ENCODE measurements at regions not wholly inside any gene's neighbourhood (a gene's known extent, or its start where the extent isn't known, plus 50 kb on each side); places are given as distances from the start of the nearest gene placed in this dataset.
A peak's percentile ranks its signal among the peaks of the same experiment; 100 is the strongest.

- Mint-ChIP-seq H3K4me3 (no peak overlapping the region), H3K27ac (no peak overlapping the region), H3K9me3 (peaks cover 6% of the 10 kb centered on the region), H3K27me3 (no peaks in the 10 kb centered on the region), H3K4me1 (no peaks in the 10 kb centered on the region), H3K36me3 (no peaks in the 10 kb centered on the region)
- no peak for ATAC-seq
Measured at GRCh38 chr13:104163866-104164630, 1097.8 kb upstream of the SLC10A2 start.

- Mint-ChIP-seq H3K27ac (no peak overlapping the region), H3K4me3 (no peak overlapping the region), H3K27me3 (no peaks in the 10 kb centered on the region), H3K4me1 (no peaks in the 10 kb centered on the region), H3K9me3 (peaks cover 6% of the 10 kb centered on the region), H3K36me3 (no peaks in the 10 kb centered on the region)
- ATAC-seq, result no peak
Measured at GRCh38 chr13:104160536-104160935, 1094.3 kb upstream of the SLC10A2 start.

DNA sequence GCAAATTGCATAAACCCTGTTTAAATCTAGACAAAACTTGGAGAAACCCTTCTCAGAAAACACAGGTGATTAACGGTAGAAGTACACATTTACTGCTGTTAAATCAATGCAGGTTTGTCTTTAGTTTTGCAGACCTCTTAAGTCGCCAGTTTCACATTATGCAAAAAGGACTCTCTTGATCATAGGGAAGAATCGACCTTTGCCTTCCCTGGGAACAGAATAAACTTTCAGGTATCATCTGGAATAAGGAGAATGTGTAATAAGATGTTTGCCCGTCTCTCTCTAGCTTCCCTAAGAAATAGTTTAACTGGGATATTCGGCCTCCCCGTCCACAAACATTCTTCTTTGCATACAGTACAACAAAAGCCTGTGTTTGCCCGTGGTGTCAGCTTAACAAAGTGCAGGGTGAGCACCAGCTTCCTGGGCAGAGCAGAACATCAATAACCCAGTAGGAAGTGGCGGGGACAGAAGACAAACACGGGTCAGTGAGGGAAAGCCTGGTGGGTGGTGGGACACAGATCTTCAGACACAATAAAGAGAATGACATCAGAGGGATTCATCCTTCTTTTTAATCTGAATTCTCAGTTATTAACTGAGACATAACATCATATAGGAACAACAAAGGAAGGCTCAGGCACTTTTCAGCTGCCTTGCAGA lies 1077.7 kb upstream of the SLC10A2 start:
- Mint-ChIP-seq H3K36me3 (no peaks in the 10 kb centered on the region), H3K27me3 (no peaks in the 10 kb centered on the region), H3K27ac (no peak overlapping the region), H3K4me1 (no peaks in the 10 kb centered on the region), H3K4me3 (no peak overlapping the region), H3K9me3 (peaks cover 5% of the 10 kb centered on the region)
- no peak for ATAC-seq

- H3K27ac Mint-ChIP-seq, result no peak overlapping the region
- H3K27me3 Mint-ChIP-seq, result no peaks in the 10 kb centered on the region
- H3K4me1 Mint-ChIP-seq, result no peaks in the 10 kb centered on the region
- H3K4me3 Mint-ChIP-seq, result no peak overlapping the region
- H3K9me3 Mint-ChIP-seq, result peaks cover 2% of the 10 kb centered on the region
- H3K36me3 Mint-ChIP-seq, result no peaks in the 10 kb centered on the region
- ATAC-seq, result no peak
Measured at GRCh38 chr13:104140552-104140951, 1074.3 kb upstream of the SLC10A2 start.

- Mint-ChIP-seq H3K27ac (no peak overlapping the region), H3K27me3 (no peaks in the 10 kb centered on the region), H3K4me3 (no peak overlapping the region), H3K4me1 (no peaks in the 10 kb centered on the region), H3K9me3 (peaks cover 3% of the 10 kb centered on the region), H3K36me3 (no peaks in the 10 kb centered on the region)
- ATAC-seq, result no peak
Measured at GRCh38 chr13:104137416-104137815, 1071.2 kb upstream of the SLC10A2 start.

DNA sequence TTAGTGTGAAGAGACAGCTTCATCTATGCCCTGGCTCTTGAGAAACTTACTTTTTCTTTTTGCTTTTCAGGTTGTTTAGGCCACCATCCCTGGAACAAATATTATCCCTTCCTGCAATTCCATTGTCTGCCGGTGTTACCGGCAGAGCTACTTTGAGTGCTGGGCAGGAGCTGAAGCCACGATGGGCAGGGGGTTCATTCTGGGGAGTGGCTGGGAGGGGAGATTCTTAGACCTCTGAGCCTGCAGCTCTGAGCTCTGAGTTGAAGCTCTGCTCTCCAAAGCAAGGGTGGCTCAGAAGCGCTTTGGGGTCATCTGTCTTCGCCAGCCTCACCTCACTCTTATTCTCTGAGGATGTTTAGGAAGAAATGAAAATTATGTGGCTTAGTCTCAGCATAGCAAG lies 1066.6 kb upstream of the SLC10A2 start:
- Mint-ChIP-seq H3K4me3 (no peak overlapping the region), H3K9me3 (peaks cover 3% of the 10 kb centered on the region), H3K4me1 (no peaks in the 10 kb centered on the region), H3K36me3 (no peaks in the 10 kb centered on the region), H3K27ac (no peak overlapping the region), H3K27me3 (no peaks in the 10 kb centered on the region)
- ATAC-seq, result peak; percentile 54

GRCh38 chr13:104114101-104114500 lies 1047.9 kb upstream of the SLC10A2 start:
- Mint-ChIP-seq H3K4me1 (no peaks in the 10 kb centered on the region), H3K9me3 (peaks cover 3% of the 10 kb centered on the region), H3K4me3 (no peak overlapping the region), H3K36me3 (no peaks in the 10 kb centered on the region), H3K27ac (no peak overlapping the region), H3K27me3 (no peaks in the 10 kb centered on the region)
- ATAC-seq, result no peak

- no peak for ATAC-seq
- H3K27me3 Mint-ChIP-seq, result no peaks in the 10 kb centered on the region
- H3K4me3 Mint-ChIP-seq, result no peak overlapping the region
- peaks cover 8% of the 10 kb centered on the region for H3K9me3 Mint-ChIP-seq
- no peaks in the 10 kb centered on the region for H3K36me3 Mint-ChIP-seq
- no peaks in the 10 kb centered on the region for H3K4me1 Mint-ChIP-seq
- no peak overlapping the region for H3K27ac Mint-ChIP-seq
Measured at GRCh38 chr13:104111031-104111430, 1044.8 kb upstream of the SLC10A2 start.

DNA sequence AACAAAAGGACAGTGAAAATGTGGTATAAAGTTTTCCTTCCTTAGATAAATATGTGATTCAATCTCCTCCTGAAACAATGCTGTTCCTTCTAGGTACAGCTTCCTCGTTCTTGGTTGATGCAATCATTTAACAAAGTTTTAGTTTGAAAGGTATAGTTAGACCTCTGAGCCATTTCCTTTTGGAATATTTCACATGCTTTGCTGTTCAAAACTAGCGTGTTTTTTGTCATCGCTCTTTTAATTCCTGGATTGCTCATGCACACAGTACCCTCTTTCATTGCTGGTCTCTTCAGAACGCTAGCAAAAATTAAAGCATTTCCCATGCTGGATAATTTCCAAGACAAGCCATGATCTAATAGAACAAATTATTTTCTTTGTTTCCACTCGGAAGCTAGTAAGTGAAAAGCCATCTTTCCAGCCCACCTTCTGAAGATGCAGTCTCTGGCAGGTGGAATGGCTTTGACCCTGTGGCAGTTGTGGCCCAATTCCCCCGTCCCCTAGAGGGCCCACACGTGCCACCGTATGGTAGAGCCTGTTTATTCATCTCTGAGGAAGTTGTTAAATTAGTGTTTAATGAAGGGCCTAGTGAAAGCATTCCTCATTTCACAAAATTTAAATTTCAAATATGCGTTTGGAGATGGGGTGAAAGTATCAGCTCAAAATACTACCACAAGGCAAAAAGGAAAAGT lies 1040.6 kb upstream of the SLC10A2 start:
- no peak for ATAC-seq
- Mint-ChIP-seq H3K27me3 (no peaks in the 10 kb centered on the region), H3K27ac (no peak overlapping the region), H3K36me3 (no peaks in the 10 kb centered on the region), H3K9me3 (peaks cover 8% of the 10 kb centered on the region), H3K4me1 (no peaks in the 10 kb centered on the region), H3K4me3 (no peak overlapping the region)

DNA sequence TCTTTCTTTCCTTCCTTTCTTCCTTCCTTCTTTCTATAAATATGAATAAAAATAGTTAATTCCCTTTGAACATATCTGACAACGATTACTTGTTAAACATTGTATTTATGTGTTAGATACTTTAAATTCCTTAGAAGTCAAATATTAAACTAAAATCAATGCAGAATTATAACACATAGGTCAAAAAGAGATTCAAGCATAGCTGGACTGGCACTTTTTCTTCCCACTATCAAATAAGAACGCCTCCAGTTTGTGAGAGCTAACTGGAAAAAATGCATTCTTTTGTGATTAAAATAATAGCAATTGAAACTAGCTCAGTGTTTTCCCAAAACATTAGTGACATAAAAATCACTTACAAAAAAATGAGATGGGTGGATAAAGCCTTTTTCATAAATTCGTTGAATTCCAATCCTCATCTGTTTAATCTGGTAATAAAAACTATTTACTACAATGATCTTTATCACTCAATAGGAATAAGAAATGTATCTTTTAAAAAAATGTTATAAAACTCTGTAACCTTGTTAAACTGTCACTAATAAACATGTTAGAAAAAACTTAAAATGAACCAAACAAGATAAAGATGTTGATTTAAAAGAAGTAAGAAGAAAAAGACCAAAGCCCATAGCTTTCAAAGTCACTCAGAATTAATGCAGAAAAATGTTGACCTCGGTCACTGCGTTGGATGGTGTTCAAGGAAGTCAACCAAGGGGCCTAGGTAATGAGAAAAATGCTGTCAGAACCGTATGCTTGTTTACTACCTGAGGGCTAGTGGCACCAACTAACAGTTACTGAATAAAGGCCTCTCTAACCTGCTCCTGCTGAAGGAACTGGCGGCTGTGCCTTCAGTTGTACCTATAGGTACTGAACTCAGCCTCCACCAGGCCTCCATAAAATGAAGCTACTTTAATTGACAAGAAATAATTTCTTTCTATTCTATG lies 1039.5 kb upstream of the SLC10A2 start:
- H3K36me3 Mint-ChIP-seq, result no peaks in the 10 kb centered on the region
- ATAC-seq, result no peak
- no peak overlapping the region for H3K4me3 Mint-ChIP-seq
- H3K27me3 Mint-ChIP-seq, result no peaks in the 10 kb centered on the region
- H3K9me3 Mint-ChIP-seq, result peaks cover 8% of the 10 kb centered on the region
- H3K4me1 Mint-ChIP-seq, result no peaks in the 10 kb centered on the region
- no peak overlapping the region for H3K27ac Mint-ChIP-seq

DNA sequence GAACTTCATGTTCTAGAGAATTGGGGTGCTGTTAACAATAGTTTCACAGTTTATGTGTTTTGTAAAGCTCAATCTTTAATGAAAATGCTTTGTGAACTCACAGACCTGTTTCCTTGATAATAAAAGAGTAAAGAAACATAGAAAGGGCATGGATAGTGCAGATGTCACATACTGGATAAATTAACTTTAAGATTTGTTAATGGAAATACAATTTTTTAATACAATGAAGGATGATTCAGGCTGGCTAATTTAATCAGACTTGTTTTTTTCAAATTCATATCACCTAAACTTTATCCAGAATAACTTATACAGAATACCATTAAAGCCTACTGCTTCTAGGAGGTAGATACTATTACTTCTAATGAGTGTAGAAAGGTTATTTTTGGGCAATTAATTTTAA lies 1033.5 kb upstream of the SLC10A2 start:
- H3K36me3 Mint-ChIP-seq, result no peaks in the 10 kb centered on the region
- no peak for ATAC-seq
- no peaks in the 10 kb centered on the region for H3K4me1 Mint-ChIP-seq
- H3K4me3 Mint-ChIP-seq, result no peak overlapping the region
- no peaks in the 10 kb centered on the region for H3K27me3 Mint-ChIP-seq
- peaks cover 5% of the 10 kb centered on the region for H3K9me3 Mint-ChIP-seq
- H3K27ac Mint-ChIP-seq, result no peak overlapping the region

- H3K27me3 Mint-ChIP-seq, result no peaks in the 10 kb centered on the region
- no peaks in the 10 kb centered on the region for H3K36me3 Mint-ChIP-seq
- no peak overlapping the region for H3K27ac Mint-ChIP-seq
- H3K4me1 Mint-ChIP-seq, result no peaks in the 10 kb centered on the region
- H3K4me3 Mint-ChIP-seq, result no peak overlapping the region
- peaks cover 5% of the 10 kb centered on the region for H3K9me3 Mint-ChIP-seq
- ATAC-seq, result no peak
Measured at GRCh38 chr13:104098421-104098820, 1032.2 kb upstream of the SLC10A2 start.

DNA sequence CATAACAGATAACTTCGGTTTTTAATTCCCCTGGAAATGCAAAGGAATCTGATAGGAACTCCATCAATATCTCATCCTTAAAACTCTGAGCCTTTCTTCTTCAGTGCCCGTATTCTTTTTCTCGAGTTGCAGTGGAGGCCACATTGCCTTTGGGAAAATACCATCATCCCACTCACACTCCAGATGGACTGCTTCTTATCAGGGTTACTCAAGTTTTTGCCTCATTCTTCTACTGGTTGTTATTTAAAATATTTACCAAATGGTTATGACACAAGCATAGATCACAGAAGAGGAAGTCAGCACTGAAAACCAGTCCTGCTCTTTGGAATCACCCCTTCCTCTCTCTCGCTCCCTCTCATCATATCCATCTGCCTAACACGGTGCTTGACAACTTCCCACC lies 1020.5 kb upstream of the SLC10A2 start:
- no peak overlapping the region for H3K4me3 Mint-ChIP-seq
- ATAC-seq, result no peak
- no peaks in the 10 kb centered on the region for H3K36me3 Mint-ChIP-seq
- H3K27ac Mint-ChIP-seq, result no peak overlapping the region
- H3K4me1 Mint-ChIP-seq, result no peaks in the 10 kb centered on the region
- H3K27me3 Mint-ChIP-seq, result no peaks in the 10 kb centered on the region
- H3K9me3 Mint-ChIP-seq, result peaks cover 5% of the 10 kb centered on the region

DNA sequence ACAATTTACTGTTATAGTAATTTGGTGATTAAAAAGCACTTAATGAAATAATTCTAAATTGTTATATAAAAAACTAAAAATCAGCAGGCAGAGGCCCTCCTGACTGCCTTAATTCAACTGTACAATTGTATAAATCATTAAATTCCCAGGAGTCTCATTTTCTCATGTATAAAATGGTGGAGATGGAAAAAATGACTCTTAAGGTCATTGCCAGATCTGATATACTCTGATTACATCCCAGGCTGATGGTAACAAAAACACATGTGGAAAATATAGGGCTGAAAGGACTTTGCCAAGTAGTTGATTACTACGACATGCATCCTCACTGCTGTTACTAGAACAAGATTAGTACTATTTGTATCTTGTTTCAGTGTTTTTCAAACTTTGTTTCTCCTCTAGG lies 1020.0 kb upstream of the SLC10A2 start:
- H3K9me3 Mint-ChIP-seq, result peaks cover 5% of the 10 kb centered on the region
- H3K27me3 Mint-ChIP-seq, result no peaks in the 10 kb centered on the region
- no peaks in the 10 kb centered on the region for H3K36me3 Mint-ChIP-seq
- no peak overlapping the region for H3K27ac Mint-ChIP-seq
- H3K4me3 Mint-ChIP-seq, result no peak overlapping the region
- H3K4me1 Mint-ChIP-seq, result no peaks in the 10 kb centered on the region
- ATAC-seq, result no peak

DNA sequence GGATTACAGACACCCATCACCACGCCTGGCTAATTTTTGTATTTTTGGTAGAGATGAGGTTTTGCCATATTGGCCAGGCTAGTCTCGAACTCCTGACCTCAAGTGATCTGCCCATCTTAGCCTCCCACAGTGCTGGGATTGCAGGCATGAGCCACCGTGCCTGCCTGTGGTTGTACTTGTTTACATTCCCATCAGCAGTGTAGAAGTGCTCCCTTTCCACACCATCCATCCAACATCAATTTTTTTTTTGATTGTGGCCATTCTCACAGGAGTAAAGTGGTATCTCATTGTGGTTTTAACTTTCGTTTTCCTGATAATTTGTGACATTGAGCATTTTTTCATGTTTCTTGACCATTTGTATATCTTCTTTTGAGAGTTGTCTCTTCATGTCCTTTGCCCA lies 1019.4 kb upstream of the SLC10A2 start:
- H3K27ac Mint-ChIP-seq, result no peak overlapping the region
- no peak for ATAC-seq
- no peaks in the 10 kb centered on the region for H3K4me1 Mint-ChIP-seq
- H3K9me3 Mint-ChIP-seq, result peaks cover 5% of the 10 kb centered on the region
- H3K36me3 Mint-ChIP-seq, result no peaks in the 10 kb centered on the region
- H3K27me3 Mint-ChIP-seq, result no peaks in the 10 kb centered on the region
- no peak overlapping the region for H3K4me3 Mint-ChIP-seq
